Prostate gland (tissue), 2 donors: ENCODE measurements at regions not wholly inside any gene's neighbourhood (a gene's known extent, or its start where the extent isn't known, plus 50 kb on each side); places are given as distances from the start of the nearest gene placed in this dataset.

Experiments
- CTCF ChIP-seq, 4 experiments: fragments of 200-600 bp in 2 of 4; fragments of 450-650 bp in 2 of 4; sonication (generic) in 2 of 4; IDR thresholded peaks; 1 replicate in 3 of 4; 2 replicates in 1 of 4; pipeline ENCODE4 v1.5.1; 2016 to 2019; ENCODE audit warnings: antibody characterized with exemption in 4 of 4, mild to moderate bottlenecking in 2 of 4, moderate library complexity in 2 of 4
- POLR2A ChIP-seq: fragments of 450-650 bp; IDR thresholded peaks from one replicate; pipeline ENCODE4 v1.6.1; 2016; ENCODE audit warnings: antibody characterized with exemption, mild to moderate bottlenecking

- TF ChIP-seq POLR2A (no peak), CTCF (IDR thresholded peaks at IDR 0.05) (no peak)
These were observed 274.6 kb downstream of the NKX6-1 start for GRCh38 chr4:84224522-84224921.
